Parathyroid adenoma (tissue), 2 donors: ENCODE measurements at regions not wholly inside any gene's neighbourhood (a gene's known extent, or its start where the extent isn't known, plus 50 kb on each side); places are given as distances from the start of the nearest gene placed in this dataset.

ENCODE experiments used
- H2AFZ ChIP-seq: fragments of 300-600 bp; sonication (generic); one replicate; pipeline ENCODE4 v1.7.0; 2017; ENCODE audit warnings: antibody characterized with exemption, mild to moderate bottlenecking
- H3K27ac ChIP-seq: fragments of 300-600 bp; sonication (generic); one replicate; pipeline ENCODE4 v1.7.0; 2017
- H3K27me3 ChIP-seq: fragments of 300-600 bp; sonication (generic); one replicate; pipeline ENCODE4 v1.7.0; 2017; ENCODE audit warnings: low read length; ENCODE audit not compliant: control insufficient read depth, insufficient read depth
- H3K36me3 ChIP-seq: fragments of 300-600 bp; sonication (generic); one replicate; pipeline ENCODE4 v1.7.0; 2017; ENCODE audit warnings: low read length; ENCODE audit not compliant: control insufficient read depth, insufficient read depth
- H3K4me1 ChIP-seq: fragments of 300-600 bp; sonication (generic); one replicate; pipeline ENCODE4 v1.7.0; 2017; ENCODE audit warnings: control low read depth
- H3K4me2 ChIP-seq: fragments of 300-600 bp; sonication (generic); one replicate; pipeline ENCODE4 v1.7.0; 2017; ENCODE audit warnings: low read length
- H3K4me3 ChIP-seq: fragments of 300-600 bp; sonication (generic); one replicate; pipeline ENCODE4 v1.7.0; 2017; ENCODE audit warnings: low read depth, low read length
- H3K79me2 ChIP-seq: fragments of 300-600 bp; sonication (generic); one replicate; pipeline ENCODE4 v1.7.0; 2017; ENCODE audit warnings: control low read depth
- H3K9ac ChIP-seq: fragments of 300-600 bp; sonication (generic); one replicate; pipeline ENCODE4 v1.7.0; 2017; ENCODE audit warnings: mild to moderate bottlenecking
- H3K9me3 ChIP-seq: fragments of 300-600 bp; sonication (generic); one replicate; pipeline ENCODE4 v1.7.0; 2017; ENCODE audit warnings: low read length; ENCODE audit not compliant: control insufficient read depth
- CTCF ChIP-seq: fragments of 300-600 bp; sonication (generic); IDR thresholded peaks from one replicate; pipeline ENCODE4 v1.7.0; 2017; ENCODE audit warnings: antibody characterized with exemption, mild to moderate bottlenecking
- donor health status: primary hyperparathyroidism.

DNA sequence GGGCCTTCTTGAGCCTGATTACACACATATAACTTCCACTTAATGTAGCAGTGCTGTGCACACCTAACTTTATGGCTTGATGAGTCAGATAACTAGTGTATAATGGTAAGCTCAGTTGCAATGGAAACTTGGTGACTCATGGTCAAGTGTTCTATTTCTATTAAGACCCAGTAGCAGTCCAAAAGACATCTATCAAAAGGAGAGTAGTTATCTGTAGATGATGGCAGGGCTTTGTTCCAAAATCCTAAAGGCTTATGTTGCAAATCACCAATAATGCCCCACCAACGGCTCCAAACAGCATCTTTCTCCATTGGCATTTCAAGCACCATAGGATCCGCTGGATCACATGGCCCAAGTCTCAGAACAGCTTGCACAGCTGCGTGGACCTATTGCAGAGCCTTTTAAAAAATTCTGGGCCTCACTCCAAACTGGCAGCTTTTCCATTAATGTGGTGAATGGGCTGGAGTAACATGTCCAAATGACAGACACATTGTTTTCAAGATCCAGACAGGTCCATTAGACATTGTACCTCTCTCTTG, 566.8 kb upstream of the USP24 start:
- no peaks in the 10 kb centered on the region for H3K9me3 ChIP-seq
- TF ChIP-seq CTCF, result no peak
- no peak overlapping the region for H3K27ac ChIP-seq
- no peaks in the 10 kb centered on the region for H3K79me2 ChIP-seq
- no peak overlapping the region for H3K4me2 ChIP-seq
- H3K36me3 ChIP-seq, result no peaks in the 10 kb centered on the region
- no peak overlapping the region for H3K9ac ChIP-seq
- H3K4me1 ChIP-seq, result no peaks in the 10 kb centered on the region
- no peak overlapping the region for H3K4me3 ChIP-seq
- H3K27me3 ChIP-seq, result no peaks in the 10 kb centered on the region
- H2AFZ ChIP-seq, result no peak overlapping the region

DNA sequence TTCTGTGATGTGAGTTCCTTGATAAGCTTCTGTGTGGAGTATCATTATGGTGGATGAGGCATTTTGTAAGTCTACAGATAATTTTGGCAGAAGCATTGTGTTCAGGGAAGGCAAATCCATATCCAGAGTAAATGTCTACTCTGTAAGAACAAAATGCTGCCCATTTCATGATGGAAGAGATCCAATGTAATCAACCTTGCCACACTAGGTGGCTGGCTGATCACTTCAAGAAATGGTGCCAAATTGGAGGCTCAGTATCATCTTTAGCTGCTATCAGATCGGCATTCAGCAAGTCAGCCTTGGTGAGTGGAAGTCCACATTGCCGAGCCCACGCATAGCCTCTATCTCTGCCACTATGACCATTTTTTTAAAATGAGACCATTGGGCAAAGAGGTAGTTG, 565.8 kb upstream of the USP24 start:
- no peaks in the 10 kb centered on the region for H3K4me1 ChIP-seq
- TF ChIP-seq CTCF, result no peak
- H3K4me2 ChIP-seq, result no peak overlapping the region
- no peaks in the 10 kb centered on the region for H3K79me2 ChIP-seq
- H3K36me3 ChIP-seq, result no peaks in the 10 kb centered on the region
- H3K4me3 ChIP-seq, result no peak overlapping the region
- H3K9ac ChIP-seq, result no peak overlapping the region
- no peak overlapping the region for H3K27ac ChIP-seq
- no peaks in the 10 kb centered on the region for H3K9me3 ChIP-seq
- H2AFZ ChIP-seq, result no peak overlapping the region
- no peaks in the 10 kb centered on the region for H3K27me3 ChIP-seq

DNA sequence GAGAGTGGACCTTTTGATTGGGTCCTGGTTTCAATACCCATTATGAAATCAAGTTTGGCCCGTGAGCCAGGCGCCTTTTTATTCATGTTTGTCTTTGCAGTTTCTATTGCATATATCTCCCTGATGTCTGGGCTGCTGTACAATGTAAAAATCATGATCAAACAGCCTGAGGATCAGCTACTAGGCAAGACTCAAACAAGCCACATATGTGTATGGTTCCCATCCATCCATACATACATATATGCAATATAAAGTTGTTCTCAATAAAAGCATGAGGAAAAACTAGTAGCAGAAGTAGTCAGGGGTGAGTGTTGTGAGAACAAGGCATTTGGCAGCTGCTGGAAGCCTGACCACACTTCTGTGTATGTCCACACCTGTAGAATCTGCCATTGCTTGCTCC, 562.4 kb upstream of the USP24 start:
- no peak for TF ChIP-seq CTCF
- Histone ChIP-seq H3K27ac (no peak overlapping the region), H3K9me3 (no peaks in the 10 kb centered on the region), H3K36me3 (no peaks in the 10 kb centered on the region), H2AFZ (no peak overlapping the region), H3K9ac (no peak overlapping the region), H3K4me3 (no peak overlapping the region), H3K79me2 (no peaks in the 10 kb centered on the region), H3K27me3 (no peaks in the 10 kb centered on the region), H3K4me1 (no peaks in the 10 kb centered on the region), H3K4me2 (no peak overlapping the region)

GRCh38 chr1:55775007-55775406, 559.8 kb upstream of the USP24 start:
- TF ChIP-seq CTCF, result no peak
- H3K9me3 ChIP-seq, result peaks cover 2% of the 10 kb centered on the region
- H3K4me1 ChIP-seq, result no peaks in the 10 kb centered on the region
- no peak overlapping the region for H3K9ac ChIP-seq
- H3K27me3 ChIP-seq, result no peaks in the 10 kb centered on the region
- H3K4me2 ChIP-seq, result no peak overlapping the region
- no peaks in the 10 kb centered on the region for H3K79me2 ChIP-seq
- H3K27ac ChIP-seq, result no peak overlapping the region
- H2AFZ ChIP-seq, result no peak overlapping the region
- H3K36me3 ChIP-seq, result no peaks in the 10 kb centered on the region
- no peak overlapping the region for H3K4me3 ChIP-seq

DNA sequence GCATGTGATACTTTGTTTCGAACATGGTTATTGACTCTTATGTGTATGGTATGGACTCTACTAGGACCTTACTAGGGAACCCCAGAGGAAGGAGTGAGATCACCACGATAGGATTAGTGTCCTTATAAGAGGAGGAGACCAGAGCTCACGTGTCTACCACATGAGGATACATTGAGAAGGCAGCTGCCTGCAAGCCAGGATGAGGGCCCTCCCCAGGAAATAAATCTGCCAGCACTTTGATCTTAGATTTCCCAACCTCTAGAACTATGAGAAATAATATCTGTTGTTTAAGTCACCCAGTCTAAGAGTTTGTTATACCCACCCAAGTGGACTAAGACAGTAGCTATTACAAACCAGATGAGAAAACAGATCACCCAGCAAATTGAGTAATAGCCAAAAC, 559.3 kb upstream of the USP24 start:
- H3K4me3 ChIP-seq, result no peak overlapping the region
- H3K27ac ChIP-seq, result no peak overlapping the region
- H3K36me3 ChIP-seq, result no peaks in the 10 kb centered on the region
- peaks cover 2% of the 10 kb centered on the region for H3K9me3 ChIP-seq
- no peak overlapping the region for H2AFZ ChIP-seq
- TF ChIP-seq CTCF, result no peak
- H3K4me1 ChIP-seq, result no peaks in the 10 kb centered on the region
- no peak overlapping the region for H3K9ac ChIP-seq
- no peaks in the 10 kb centered on the region for H3K27me3 ChIP-seq
- H3K79me2 ChIP-seq, result no peaks in the 10 kb centered on the region
- H3K4me2 ChIP-seq, result no peak overlapping the region
